RWPE2 (cell line): ENCODE measurements at regions not wholly inside any gene's neighbourhood (a gene's known extent, or its start where the extent isn't known, plus 50 kb on each side); places are given as distances from the start of the nearest gene placed in this dataset.
A peak's percentile ranks its signal among the peaks of the same experiment; 100 is the strongest.

Experiments used
- ATAC-seq: fragments of 200-7000 bp; cut with Tn5 transposase; 3 replicates; pipeline ENCODE4 v1.9.1; 2021; ENCODE audit warnings: low read depth
- DNase-seq: peaks from one replicate; pipeline ENCODE4 v3.0.0-alpha.2; 2020; ENCODE audit warnings: low spot score
- H3K27ac ChIP-seq: fragments of 450-650 bp; 2 replicates; pipeline ENCODE4 v1.5.1; 2017; ENCODE audit warnings: mild to moderate bottlenecking; ENCODE audit not compliant: poor library complexity, severe bottlenecking
- H3K27me3 ChIP-seq: fragments of 250-450 bp; sonication (Bioruptor Pico); 2 replicates; pipeline ENCODE4 v1.5.1; 2021; ENCODE audit warnings: mild to moderate bottlenecking, moderate library complexity; ENCODE audit not compliant: insufficient read depth, poor library complexity, severe bottlenecking
- H3K36me3 ChIP-seq: fragments of 250-450 bp; sonication (Bioruptor Pico); 2 replicates; pipeline ENCODE4 v1.5.1; 2020; ENCODE audit warnings: low read depth, mild to moderate bottlenecking, moderate library complexity
- H3K4me1 ChIP-seq: fragments of 250-450 bp; sonication (Bioruptor Pico); 2 replicates; pipeline ENCODE4 v1.5.1; 2021; ENCODE audit warnings: mild to moderate bottlenecking, moderate library complexity; ENCODE audit not compliant: insufficient read depth, poor library complexity, severe bottlenecking
- H3K4me3 ChIP-seq: fragments of 250-450 bp; sonication (Bioruptor Pico); 2 replicates; pipeline ENCODE4 v1.5.1; 2021; ENCODE audit warnings: mild to moderate bottlenecking, moderate library complexity; ENCODE audit not compliant: severe bottlenecking
- H3K9me3 ChIP-seq: fragments of 250-450 bp; sonication (Bioruptor Pico); 2 replicates; pipeline ENCODE4 v1.5.1; 2021; ENCODE audit warnings: mild to moderate bottlenecking, moderate library complexity; ENCODE audit not compliant: severe bottlenecking
- TF ChIP-seq, protein P1 (sequence below): fragments of 450-650 bp; IDR thresholded peaks from one replicate; pipeline ENCODE4 v1.5.1; 2017; ENCODE audit warnings: mild to moderate bottlenecking, moderate library complexity; ENCODE audit not compliant: poor library complexity, severe bottlenecking

DNA sequence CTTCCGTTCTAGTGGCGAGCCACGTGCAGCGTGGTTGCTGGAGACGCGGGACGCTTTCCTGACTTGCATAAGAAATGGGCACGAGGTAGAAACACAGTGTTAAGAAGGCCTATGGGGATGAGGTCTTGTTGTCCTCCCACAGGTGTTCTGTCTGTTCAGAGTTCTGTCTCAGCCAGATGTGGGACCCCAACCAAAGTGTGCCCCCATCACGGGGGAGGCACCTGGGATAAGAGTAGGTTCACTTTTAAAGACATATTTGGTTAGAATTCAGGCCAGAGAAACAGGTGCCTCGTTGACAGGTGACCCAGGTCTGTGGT, 56.0 kb upstream of the PITRM1 start:
- TF ChIP-seq, protein P1, sequence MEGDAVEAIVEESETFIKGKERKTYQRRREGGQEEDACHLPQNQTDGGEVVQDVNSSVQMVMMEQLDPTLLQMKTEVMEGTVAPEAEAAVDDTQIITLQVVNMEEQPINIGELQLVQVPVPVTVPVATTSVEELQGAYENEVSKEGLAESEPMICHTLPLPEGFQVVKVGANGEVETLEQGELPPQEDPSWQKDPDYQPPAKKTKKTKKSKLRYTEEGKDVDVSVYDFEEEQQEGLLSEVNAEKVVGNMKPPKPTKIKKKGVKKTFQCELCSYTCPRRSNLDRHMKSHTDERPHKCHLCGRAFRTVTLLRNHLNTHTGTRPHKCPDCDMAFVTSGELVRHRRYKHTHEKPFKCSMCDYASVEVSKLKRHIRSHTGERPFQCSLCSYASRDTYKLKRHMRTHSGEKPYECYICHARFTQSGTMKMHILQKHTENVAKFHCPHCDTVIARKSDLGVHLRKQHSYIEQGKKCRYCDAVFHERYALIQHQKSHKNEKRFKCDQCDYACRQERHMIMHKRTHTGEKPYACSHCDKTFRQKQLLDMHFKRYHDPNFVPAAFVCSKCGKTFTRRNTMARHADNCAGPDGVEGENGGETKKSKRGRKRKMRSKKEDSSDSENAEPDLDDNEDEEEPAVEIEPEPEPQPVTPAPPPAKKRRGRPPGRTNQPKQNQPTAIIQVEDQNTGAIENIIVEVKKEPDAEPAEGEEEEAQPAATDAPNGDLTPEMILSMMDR = no peak
- no peaks in the 10 kb centered on the region for H3K36me3 ChIP-seq
- ATAC-seq (no peak), DNase-seq (no peak)
- H3K27ac ChIP-seq = peak overlapping the region; percentile 99
- peaks cover 33% of the 10 kb centered on the region for H3K4me1 ChIP-seq
- no peak overlapping the region for H3K4me3 ChIP-seq
- no peaks in the 10 kb centered on the region for H3K9me3 ChIP-seq
- H3K27me3 ChIP-seq = no peaks in the 10 kb centered on the region

GRCh38 chr10:3226960-3227744, 54.6 kb upstream of the PITRM1 start:
- no peaks in the 10 kb centered on the region for H3K9me3 ChIP-seq
- TF ChIP-seq, protein P1 = no peak
- peaks cover 33% of the 10 kb centered on the region for H3K4me1 ChIP-seq
- no peaks in the 10 kb centered on the region for H3K27me3 ChIP-seq
- peak; percentile 78 for DNase-seq
- ATAC-seq = peak; percentile 93
- H3K4me3 ChIP-seq = no peak overlapping the region
- H3K36me3 ChIP-seq = no peaks in the 10 kb centered on the region
- peak overlapping the region; percentile 99 for H3K27ac ChIP-seq

GRCh38 chr10:3225561-3225960, 53.0 kb upstream of the PITRM1 start:
- Histone ChIP-seq H3K9me3 (no peaks in the 10 kb centered on the region), H3K27me3 (no peaks in the 10 kb centered on the region), H3K36me3 (no peaks in the 10 kb centered on the region), H3K4me1 (peaks cover 36% of the 10 kb centered on the region), H3K4me3 (no peak overlapping the region), H3K27ac (peak overlapping the region; percentile 99)
- peak; percentile 71 for ATAC-seq
- no peak for DNase-seq
- TF ChIP-seq, protein P1 = no peak

- ATAC-seq = no peak
- TF ChIP-seq, protein P1 = no peak
- Histone ChIP-seq H3K4me1 (peaks cover 36% of the 10 kb centered on the region), H3K27ac (peak overlapping the region; percentile 99), H3K9me3 (no peaks in the 10 kb centered on the region), H3K27me3 (no peaks in the 10 kb centered on the region), H3K36me3 (no peaks in the 10 kb centered on the region), H3K4me3 (no peak overlapping the region)
- no peak for DNase-seq
These were observed 51.7 kb upstream of the PITRM1 start for GRCh38 chr10:3224241-3224640.

DNA sequence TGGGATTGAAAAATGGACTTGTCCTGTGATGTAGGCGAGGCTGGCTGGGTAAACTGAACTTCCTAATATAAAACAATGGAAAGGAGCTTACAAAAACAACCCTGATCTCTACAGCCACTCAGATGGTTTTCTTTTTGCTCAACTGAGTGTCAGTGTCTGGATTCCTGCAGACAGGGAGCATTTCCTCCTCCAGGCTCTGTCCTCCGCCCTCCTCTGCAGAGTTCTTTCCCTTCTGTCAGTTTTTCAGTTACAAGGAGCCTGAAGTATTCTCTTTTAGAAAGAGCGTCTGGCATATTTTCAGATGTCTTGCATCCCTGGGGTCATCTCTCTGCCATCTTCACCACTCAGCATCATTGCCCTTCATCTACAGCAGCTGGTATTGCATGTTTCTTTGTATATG, 50.0 kb upstream of the PITRM1 start:
- DNase-seq = no peak
- Histone ChIP-seq H3K9me3 (no peaks in the 10 kb centered on the region), H3K27me3 (no peaks in the 10 kb centered on the region), H3K4me1 (peaks cover 27% of the 10 kb centered on the region), H3K4me3 (no peak overlapping the region), H3K27ac (no peak overlapping the region), H3K36me3 (no peaks in the 10 kb centered on the region)
- ATAC-seq = no peak
- TF ChIP-seq, protein P1 = no peak
